GM23338 (cell line): ENCODE measurements at regions not wholly inside any gene's neighbourhood (a gene's known extent, or its start where the extent isn't known, plus 50 kb on each side); places are given as distances from the start of the nearest gene placed in this dataset.

Source experiments
- ATAC-seq: fragments of 200-7000 bp; cut with Tn5 transposase; 3 replicates; pipeline ENCODE4 v1.9.1; 2020
- DNase-seq: peaks from one replicate; pipeline ENCODE4 v3.0.0-alpha.2; 2015; ENCODE audit warnings: low spot score
- H2AFZ ChIP-seq: fragments of 200-600 bp; sonication (generic); 2 replicates; pipeline ENCODE4 v1.8.0; 2016; ENCODE audit warnings: antibody characterized with exemption, mild to moderate bottlenecking, moderate library complexity
- H3F3A ChIP-seq: fragments of 200-600 bp; sonication (generic); replicated peaks from 2 replicates; pipeline ENCODE4 v1.8.0; 2017; ENCODE audit warnings: antibody characterized with exemption, mixed run types, low read depth
- H3K27ac ChIP-seq: fragments of 200-600 bp; sonication (generic); 2 replicates; pipeline ENCODE4 v1.6.1; 2016; ENCODE audit warnings: low read depth
- H3K27me3 ChIP-seq: fragments of 200-600 bp; sonication (generic); 2 replicates; pipeline ENCODE4 v1.8.0; 2016; ENCODE audit warnings: mild to moderate bottlenecking, mixed run types, moderate library complexity; ENCODE audit not compliant: insufficient read depth
- H3K36me3 ChIP-seq: fragments of 200-600 bp; sonication (generic); 2 replicates; pipeline ENCODE4 v1.8.0; 2016; ENCODE audit warnings: mild to moderate bottlenecking; ENCODE audit not compliant: insufficient read depth
- H3K4me1 ChIP-seq: fragments of 200-600 bp; sonication (generic); 2 replicates; pipeline ENCODE4 v1.8.0; 2016; ENCODE audit warnings: mild to moderate bottlenecking, moderate library complexity; ENCODE audit not compliant: insufficient read depth
- H3K4me2 ChIP-seq: fragments of 200-600 bp; sonication (generic); 2 replicates; pipeline ENCODE4 v1.7.1; 2017; ENCODE audit warnings: mixed run types
- H3K4me3 ChIP-seq: fragments of 200-600 bp; sonication (generic); 2 replicates; pipeline ENCODE4 v1.6.1; 2016; ENCODE audit warnings: mixed run types
- H3K79me2 ChIP-seq: fragments of 200-600 bp; sonication (generic); replicated peaks from 2 replicates; pipeline ENCODE4 v1.8.0; 2017; ENCODE audit warnings: mild to moderate bottlenecking; ENCODE audit not compliant: insufficient read depth
- H3K9me2 ChIP-seq: fragments of 200-600 bp; sonication (generic); 2 replicates; pipeline ENCODE4 v1.8.0; 2017; ENCODE audit not compliant: insufficient read depth
- H4K20me1 ChIP-seq: fragments of 200-600 bp; sonication (generic); replicated peaks from 2 replicates; pipeline ENCODE4 v1.8.0; 2017; ENCODE audit warnings: mild to moderate bottlenecking; ENCODE audit not compliant: insufficient read depth
- H3K27ac Mint-ChIP-seq: 2 replicates; pipeline ENCODE4 v1.8.0; 2020; ENCODE audit warnings: inconsistent platforms, mild to moderate bottlenecking, moderate library complexity, mixed read lengths
- H3K27me3 Mint-ChIP-seq: 3 replicates; pipeline ENCODE4 v1.8.0; 2022; ENCODE audit warnings: low read depth, mild to moderate bottlenecking, moderate library complexity, mixed read lengths, inconsistent platforms; ENCODE audit not compliant: insufficient read depth, poor library complexity
- H3K36me3 Mint-ChIP-seq: 3 replicates; pipeline ENCODE4 v1.8.0; 2021; ENCODE audit warnings: low read depth, mild to moderate bottlenecking, inconsistent platforms, moderate library complexity, mixed read lengths
- H3K4me1 Mint-ChIP-seq: 3 replicates; pipeline ENCODE4 v1.8.0; 2020; ENCODE audit warnings: mild to moderate bottlenecking, inconsistent platforms, mixed read lengths
- H3K4me3 Mint-ChIP-seq: 3 replicates; pipeline ENCODE4 v1.8.0; 2021; ENCODE audit warnings: moderate library complexity, mild to moderate bottlenecking, inconsistent platforms, mixed read lengths
- H3K9me3 Mint-ChIP-seq: 3 replicates; pipeline ENCODE4 v1.8.0; 2020; ENCODE audit warnings: moderate library complexity, mild to moderate bottlenecking, inconsistent platforms, mixed read lengths
- CTCF ChIP-seq, 2 experiments: fragments of 200-600 bp in 1 of 2; sonication (generic) in 1 of 2; conservative IDR thresholded peaks; 2 replicates each; pipeline versions ENCODE4 v1.5.1 to v1.6.1; 2016 to 2017; ENCODE audit warnings: antibody characterized with exemption in 2 of 2, low read depth in 2 of 2, mild to moderate bottlenecking in 2 of 2, moderate library complexity in 1 of 2
- EZH2 ChIP-seq: fragments of 200-600 bp; sonication (generic); IDR thresholded peaks from one replicate; pipeline ENCODE4 v1.8.0; 2017; ENCODE audit warnings: antibody characterized with exemption, mild to moderate bottlenecking, low read depth; ENCODE audit not compliant: unreplicated experiment
- JUNB ChIP-seq: IDR thresholded peaks from one replicate; pipeline ENCODE4 v1.6.1; 2016; ENCODE audit warnings: antibody characterized with exemption; ENCODE audit not compliant: unreplicated experiment
- NANOG ChIP-seq: IDR thresholded peaks from 2 replicates; pipeline ENCODE4 v1.6.1; 2016; ENCODE audit warnings: antibody characterized with exemption, borderline replicate concordance
- POLR2AphosphoS5 ChIP-seq: IDR thresholded peaks from 2 replicates; pipeline ENCODE4 v1.6.1; 2016; ENCODE audit warnings: antibody characterized with exemption, low read depth
- STAT1 ChIP-seq: IDR thresholded peaks from one replicate; pipeline ENCODE4 v1.6.1; 2016; ENCODE audit warnings: antibody characterized with exemption; ENCODE audit not compliant: unreplicated experiment
- ZNF114 ChIP-seq: fragments of 250-450 bp; sonication (Bioruptor Pico); IDR thresholded peaks from 2 replicates; pipeline ENCODE4 v1.5.0; 2020; ENCODE audit warnings: mild to moderate bottlenecking, moderate library complexity
- ZNF331 ChIP-seq: fragments of 250-450 bp; sonication (Bioruptor Pico); IDR thresholded peaks from 2 replicates; pipeline ENCODE4 v1.5.0; 2020; ENCODE audit warnings: low read depth, mild to moderate bottlenecking, moderate library complexity
- TF ChIP-seq, protein P1 (sequence below): IDR thresholded peaks from one replicate; pipeline ENCODE4 v1.6.1; 2018; ENCODE audit warnings: antibody characterized with exemption; ENCODE audit not compliant: unreplicated experiment

DNA sequence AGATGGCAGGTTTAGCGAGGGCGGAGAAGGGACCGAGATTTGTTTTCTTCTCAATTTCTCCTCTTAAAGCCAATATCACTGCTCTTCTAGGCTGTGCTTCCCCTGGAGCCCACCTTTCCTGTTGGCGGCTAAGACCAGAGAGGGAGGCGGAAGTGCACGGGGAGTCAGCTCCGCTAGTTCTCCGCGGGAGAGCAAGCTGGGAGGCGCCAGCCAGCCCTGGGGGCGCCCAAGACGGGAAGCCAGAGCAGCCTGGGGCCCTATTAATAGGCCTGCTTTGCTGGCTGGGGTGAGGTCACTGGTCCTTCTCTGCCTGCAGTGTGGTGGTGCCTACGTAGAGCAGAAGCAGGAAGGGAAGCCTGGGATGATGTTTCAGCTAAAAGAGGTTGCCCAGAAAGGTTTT, 61.6 kb downstream of the LSM5 start:
- Mint-ChIP-seq H3K36me3 (no peaks in the 10 kb centered on the region), H3K4me3 (peak overlapping the region; percentile 79), H3K27me3 (peaks cover 38% of the 10 kb centered on the region), H3K9me3 (0 out of 3 replicates have a peak, but pooled peaks cover 9% of the 10 kb centered on the region), H3K27ac (no peak overlapping the region), H3K4me1 (peaks cover 11% of the 10 kb centered on the region; the same call in 2 of the 3 replicates)
- H2AFZ ChIP-seq = peak overlapping the region; percentile 82; the same call in 1 of the 2 replicates
- peak; percentile 51 for ATAC-seq
- peaks cover 5% of the 10 kb centered on the region; the same call in 1 of the 2 replicates for H4K20me1 ChIP-seq
- no peaks in the 10 kb centered on the region for H3K79me2 ChIP-seq
- no peaks in the 10 kb centered on the region for H3F3A ChIP-seq
- H3K4me1 ChIP-seq = 0 out of 2 replicates have a peak, but pooled peaks cover 8% of the 10 kb centered on the region
- TF ChIP-seq EZH2 (no peak), JUNB (no peak), ZNF331 (CRISPR knock-in tag) (no peak), CTCF (conservative IDR thresholded peaks at IDR 0.05; ENCODE audit: low read depth in 2 of 2) (no peak), STAT1 (no peak), NANOG (no peak)
- TF ChIP-seq, protein P1, sequence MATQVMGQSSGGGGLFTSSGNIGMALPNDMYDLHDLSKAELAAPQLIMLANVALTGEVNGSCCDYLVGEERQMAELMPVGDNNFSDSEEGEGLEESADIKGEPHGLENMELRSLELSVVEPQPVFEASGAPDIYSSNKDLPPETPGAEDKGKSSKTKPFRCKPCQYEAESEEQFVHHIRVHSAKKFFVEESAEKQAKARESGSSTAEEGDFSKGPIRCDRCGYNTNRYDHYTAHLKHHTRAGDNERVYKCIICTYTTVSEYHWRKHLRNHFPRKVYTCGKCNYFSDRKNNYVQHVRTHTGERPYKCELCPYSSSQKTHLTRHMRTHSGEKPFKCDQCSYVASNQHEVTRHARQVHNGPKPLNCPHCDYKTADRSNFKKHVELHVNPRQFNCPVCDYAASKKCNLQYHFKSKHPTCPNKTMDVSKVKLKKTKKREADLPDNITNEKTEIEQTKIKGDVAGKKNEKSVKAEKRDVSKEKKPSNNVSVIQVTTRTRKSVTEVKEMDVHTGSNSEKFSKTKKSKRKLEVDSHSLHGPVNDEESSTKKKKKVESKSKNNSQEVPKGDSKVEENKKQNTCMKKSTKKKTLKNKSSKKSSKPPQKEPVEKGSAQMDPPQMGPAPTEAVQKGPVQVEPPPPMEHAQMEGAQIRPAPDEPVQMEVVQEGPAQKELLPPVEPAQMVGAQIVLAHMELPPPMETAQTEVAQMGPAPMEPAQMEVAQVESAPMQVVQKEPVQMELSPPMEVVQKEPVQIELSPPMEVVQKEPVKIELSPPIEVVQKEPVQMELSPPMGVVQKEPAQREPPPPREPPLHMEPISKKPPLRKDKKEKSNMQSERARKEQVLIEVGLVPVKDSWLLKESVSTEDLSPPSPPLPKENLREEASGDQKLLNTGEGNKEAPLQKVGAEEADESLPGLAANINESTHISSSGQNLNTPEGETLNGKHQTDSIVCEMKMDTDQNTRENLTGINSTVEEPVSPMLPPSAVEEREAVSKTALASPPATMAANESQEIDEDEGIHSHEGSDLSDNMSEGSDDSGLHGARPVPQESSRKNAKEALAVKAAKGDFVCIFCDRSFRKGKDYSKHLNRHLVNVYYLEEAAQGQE = no peak
- peak; percentile 39 for DNase-seq
- no peaks in the 10 kb centered on the region for H3K36me3 ChIP-seq
- H3K27me3 ChIP-seq = peaks cover 51% of the 10 kb centered on the region
- H3K4me2 ChIP-seq = peak overlapping the region; percentile 93
- peak overlapping the region; percentile 72 for H3K4me3 ChIP-seq
- H3K27ac ChIP-seq = no peak overlapping the region
- H3K9me2 ChIP-seq = 0 out of 2 replicates have a peak, but pooled peaks cover 4% of the 10 kb centered on the region

GRCh38 chr7:32427769-32428291, 62.4 kb downstream of the LSM5 start:
- H3K9me3 Mint-ChIP-seq = 0 out of 3 replicates have a peak, but pooled peaks cover 9% of the 10 kb centered on the region
- ATAC-seq (peak; percentile 95), DNase-seq (peak; percentile 99)
- peaks cover 11% of the 10 kb centered on the region; the same call in 2 of the 3 replicates for H3K4me1 Mint-ChIP-seq
- H3K36me3 Mint-ChIP-seq = no peaks in the 10 kb centered on the region
- Histone ChIP-seq H3K79me2 (no peaks in the 10 kb centered on the region), H3F3A (no peaks in the 10 kb centered on the region), H4K20me1 (peaks cover 5% of the 10 kb centered on the region; the same call in 1 of the 2 replicates), H3K27ac (no peak overlapping the region), H3K9me2 (no peaks in the 10 kb centered on the region), H3K27me3 (peaks cover 51% of the 10 kb centered on the region), H3K4me1 (0 out of 2 replicates have a peak, but pooled peaks cover 8% of the 10 kb centered on the region), H3K36me3 (no peaks in the 10 kb centered on the region), H3K4me3 (peak overlapping the region; percentile 72), H3K4me2 (peak overlapping the region; percentile 93), H2AFZ (peak overlapping the region; percentile 82; the same call in 1 of the 2 replicates)
- H3K27ac Mint-ChIP-seq = no peak overlapping the region
- peak overlapping the region; percentile 79 for H3K4me3 Mint-ChIP-seq
- H3K27me3 Mint-ChIP-seq = peaks cover 38% of the 10 kb centered on the region
- TF ChIP-seq ZNF114 (CRISPR knock-in tag) (no peak), CTCF (conservative IDR thresholded peaks at IDR 0.05; ENCODE audit: low read depth in 2 of 2) (peak; percentile 23 to 41; a peak in 3 of 4 replicates), NANOG (no peak), POLR2AphosphoS5 (no peak), ZNF331 (CRISPR knock-in tag) (no peak)
